Loucy (cell line): ENCODE measurements at regions not wholly inside any gene's neighbourhood (a gene's known extent, or its start where the extent isn't known, plus 50 kb on each side); places are given as distances from the start of the nearest gene placed in this dataset.

Experiments used
- EZH2phosphoT487 ChIP-seq: fragments of 200-600 bp; IDR thresholded peaks from 2 replicates; pipeline ENCODE4 v1.6.1; 2018; ENCODE audit warnings: antibody characterized with exemption, mild to moderate bottlenecking, moderate library complexity, borderline replicate concordance
- TF ChIP-seq, protein P1 (sequence below): fragments of 200-600 bp; sonication (generic); conservative IDR thresholded peaks from 2 replicates; pipeline ENCODE4 v1.5.1; 2014; ENCODE audit warnings: mild to moderate bottlenecking, antibody characterized with exemption, low read length

DNA sequence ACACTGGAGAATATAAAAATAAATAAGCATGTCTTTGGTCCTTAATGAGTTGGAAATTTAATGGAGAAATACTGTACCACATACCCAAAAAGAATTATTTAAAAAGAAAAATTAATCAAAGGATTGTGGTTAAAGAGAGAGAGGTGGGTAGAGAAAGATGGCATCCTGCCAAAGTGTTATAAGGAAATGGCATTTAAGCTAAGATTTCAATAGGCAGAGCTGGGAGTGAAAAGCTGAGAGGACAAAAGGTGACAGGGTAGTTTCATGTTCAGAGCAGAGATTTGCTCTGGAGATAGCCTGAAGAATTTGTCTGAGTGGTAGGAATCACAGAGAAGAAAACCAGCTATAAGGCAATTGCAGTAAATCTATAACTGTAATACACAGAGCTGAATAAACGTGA lies 181.0 kb downstream of the SI start:
- TF ChIP-seq, protein P1, sequence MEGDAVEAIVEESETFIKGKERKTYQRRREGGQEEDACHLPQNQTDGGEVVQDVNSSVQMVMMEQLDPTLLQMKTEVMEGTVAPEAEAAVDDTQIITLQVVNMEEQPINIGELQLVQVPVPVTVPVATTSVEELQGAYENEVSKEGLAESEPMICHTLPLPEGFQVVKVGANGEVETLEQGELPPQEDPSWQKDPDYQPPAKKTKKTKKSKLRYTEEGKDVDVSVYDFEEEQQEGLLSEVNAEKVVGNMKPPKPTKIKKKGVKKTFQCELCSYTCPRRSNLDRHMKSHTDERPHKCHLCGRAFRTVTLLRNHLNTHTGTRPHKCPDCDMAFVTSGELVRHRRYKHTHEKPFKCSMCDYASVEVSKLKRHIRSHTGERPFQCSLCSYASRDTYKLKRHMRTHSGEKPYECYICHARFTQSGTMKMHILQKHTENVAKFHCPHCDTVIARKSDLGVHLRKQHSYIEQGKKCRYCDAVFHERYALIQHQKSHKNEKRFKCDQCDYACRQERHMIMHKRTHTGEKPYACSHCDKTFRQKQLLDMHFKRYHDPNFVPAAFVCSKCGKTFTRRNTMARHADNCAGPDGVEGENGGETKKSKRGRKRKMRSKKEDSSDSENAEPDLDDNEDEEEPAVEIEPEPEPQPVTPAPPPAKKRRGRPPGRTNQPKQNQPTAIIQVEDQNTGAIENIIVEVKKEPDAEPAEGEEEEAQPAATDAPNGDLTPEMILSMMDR, result no peak
- no peak for TF ChIP-seq EZH2phosphoT487
